ENCODE measurements at regions not wholly inside any gene's neighbourhood (a gene's known extent, or its start where the extent isn't known, plus 50 kb on each side); places are given as distances from the start of the nearest gene placed in this dataset.
A peak's percentile ranks its signal among the peaks of the same experiment; 100 is the strongest.

DNA sequence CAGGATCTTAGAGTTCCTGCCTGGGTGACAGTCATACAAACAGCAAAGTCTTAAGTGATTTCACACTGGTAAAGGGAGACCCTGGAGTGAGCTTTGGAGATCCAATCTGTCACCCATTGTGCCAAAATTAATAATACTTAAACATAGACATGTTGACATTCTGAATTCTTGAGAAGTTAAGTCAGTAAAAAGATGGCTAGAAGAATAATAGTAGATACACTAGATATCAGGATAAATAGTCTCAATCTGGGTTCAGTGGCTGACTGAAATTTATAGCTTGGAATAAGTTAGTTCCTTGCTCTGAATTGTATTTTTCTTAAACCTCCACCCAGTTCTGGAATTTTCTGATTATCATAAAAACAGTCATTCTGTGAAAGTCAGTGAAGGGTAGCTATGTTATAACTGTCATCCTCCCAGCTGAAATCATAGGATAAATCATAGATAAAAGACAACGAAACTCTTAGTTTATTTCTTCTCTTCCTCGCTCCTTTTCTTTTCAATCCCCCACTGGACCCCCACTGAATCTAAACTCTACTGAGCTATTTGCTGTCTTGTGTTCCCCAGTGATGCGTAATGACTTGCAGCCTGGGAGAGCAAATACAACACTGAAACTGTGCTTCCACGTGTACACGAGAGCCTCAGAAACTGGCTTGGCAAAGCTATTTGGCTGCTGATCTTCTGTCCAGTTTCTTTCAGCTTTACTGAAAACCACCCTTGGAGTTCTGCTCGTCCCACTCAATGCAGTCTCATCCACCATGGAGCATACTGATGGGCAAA lies 175.4 kb upstream of the TP63 start:
- H3K4me3 ChIP-seq (replicated peaks in 1 of 4; ENCODE audit: control extremely low read depth in 1 of 4, insufficient read depth in 1 of 4, low read depth in 3 of 4, low read length in 4 of 4), result no peak overlapping the region
- no peaks in the 10 kb centered on the region for H3K9me3 ChIP-seq (ENCODE audit: control insufficient read depth, insufficient read depth, low read depth, low read length)
- no peaks in the 10 kb centered on the region for H3K4me1 ChIP-seq (ENCODE audit: control insufficient read depth, extremely low read depth, insufficient read depth, low read length)
- H2AFZ ChIP-seq (ENCODE audit: low read length), result no peak overlapping the region
- no peak for TF ChIP-seq EZH2 (IDR thresholded peaks at IDR 0.05; ENCODE audit: low read length, missing control alignments)
- DNase-seq (ENCODE audit: low read depth in 2 of 2), result no peak
- no peaks in the 10 kb centered on the region for H3K36me3 ChIP-seq (ENCODE audit: control insufficient read depth, insufficient read depth, low read length)
- no peak overlapping the region for H3K27ac ChIP-seq (ENCODE audit: insufficient read depth, low read length)
- H4K20me1 ChIP-seq (ENCODE audit: control insufficient read depth, extremely low read depth, insufficient read depth, low read length), result no peaks in the 10 kb centered on the region
- no peaks in the 10 kb centered on the region for H3K27me3 ChIP-seq (ENCODE audit: control insufficient read depth, insufficient read depth, low read length)
- no peaks in the 10 kb centered on the region for H3K79me2 ChIP-seq (ENCODE audit: control insufficient read depth, insufficient read depth, low read length)
- no peak overlapping the region for H3K4me2 ChIP-seq (ENCODE audit: extremely low read depth, insufficient read depth, low read length)
- no peak overlapping the region for H3K9ac ChIP-seq (ENCODE audit: insufficient read depth, low read length)

GRCh38 chr3:189457201-189457607 lies 174.0 kb upstream of the TP63 start:
- no peaks in the 10 kb centered on the region for H3K27me3 ChIP-seq (ENCODE audit: control insufficient read depth, insufficient read depth, low read length)
- no peaks in the 10 kb centered on the region for H3K79me2 ChIP-seq (ENCODE audit: control insufficient read depth, insufficient read depth, low read length)
- no peak for TF ChIP-seq CTCF (conservative IDR thresholded peaks at IDR 0.05 in 1 of 2, IDR thresholded peaks at IDR 0.05 in 1 of 2; ENCODE audit: low read depth in 1 of 2, low read length in 2 of 2)
- TF ChIP-seq EZH2 (IDR thresholded peaks at IDR 0.05; ENCODE audit: low read length, missing control alignments), result no peak
- no peaks in the 10 kb centered on the region for H3K4me1 ChIP-seq (ENCODE audit: control insufficient read depth, extremely low read depth, insufficient read depth, low read length)
- DNase-seq (ENCODE audit: low read depth in 2 of 2), result peak in 1 of 2 donors; percentile 71
- no peak overlapping the region for H2AFZ ChIP-seq (ENCODE audit: low read length)
- no peak overlapping the region for H3K9ac ChIP-seq (ENCODE audit: insufficient read depth, low read length)
- H3K27ac ChIP-seq (ENCODE audit: insufficient read depth, low read length), result no peak overlapping the region
- no peak overlapping the region for H3K4me2 ChIP-seq (ENCODE audit: extremely low read depth, insufficient read depth, low read length)
- no peak overlapping the region for H3K4me3 ChIP-seq (replicated peaks in 1 of 4; ENCODE audit: control extremely low read depth in 1 of 4, insufficient read depth in 1 of 4, low read depth in 3 of 4, low read length in 4 of 4)
- H3K36me3 ChIP-seq (ENCODE audit: control insufficient read depth, insufficient read depth, low read length), result no peaks in the 10 kb centered on the region
- no peaks in the 10 kb centered on the region for H4K20me1 ChIP-seq (ENCODE audit: control insufficient read depth, extremely low read depth, insufficient read depth, low read length)
- no peaks in the 10 kb centered on the region for H3K9me3 ChIP-seq (ENCODE audit: control insufficient read depth, insufficient read depth, low read depth, low read length)

DNA sequence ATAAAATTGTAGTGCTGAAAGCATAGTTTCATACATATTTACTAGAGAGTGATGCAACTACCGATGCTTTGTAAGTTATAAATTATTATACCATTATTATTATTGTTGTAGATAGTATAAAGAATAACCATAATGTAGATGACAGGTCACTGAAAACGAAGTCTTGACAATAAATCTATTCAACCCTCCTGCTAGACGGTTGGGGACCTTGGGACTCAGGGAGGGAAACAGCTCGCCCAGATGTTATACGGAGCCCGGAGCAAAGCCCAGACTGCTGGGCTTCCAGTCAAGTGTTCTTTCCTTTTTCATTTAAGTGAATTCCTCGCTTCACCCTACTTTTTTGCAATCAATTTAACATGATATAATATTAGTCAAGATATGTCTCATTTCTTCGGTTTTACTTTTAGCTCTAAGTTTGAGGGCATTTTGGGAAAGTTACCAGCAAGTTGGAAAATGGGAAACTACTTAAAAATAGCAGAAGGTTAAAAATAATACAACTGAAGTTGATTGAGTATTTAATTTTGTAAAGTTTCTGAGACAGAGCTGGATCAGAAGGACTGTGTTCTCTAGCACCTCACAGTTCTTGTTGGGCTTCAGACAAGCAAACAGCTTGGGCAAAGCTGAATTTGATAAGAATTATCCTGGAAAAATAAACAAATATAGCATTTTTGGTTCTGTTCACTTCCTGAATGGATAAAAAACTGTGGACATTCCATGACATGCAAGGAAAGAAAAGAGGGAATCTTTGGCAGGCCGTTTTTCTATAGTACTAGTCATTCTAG lies 173.4 kb upstream of the TP63 start:
- H4K20me1 ChIP-seq (ENCODE audit: control insufficient read depth, extremely low read depth, insufficient read depth, low read length), result no peaks in the 10 kb centered on the region
- no peaks in the 10 kb centered on the region for H3K79me2 ChIP-seq (ENCODE audit: control insufficient read depth, insufficient read depth, low read length)
- H3K9me3 ChIP-seq (ENCODE audit: control insufficient read depth, insufficient read depth, low read depth, low read length), result no peaks in the 10 kb centered on the region
- H3K27ac ChIP-seq (ENCODE audit: insufficient read depth, low read length), result no peak overlapping the region
- no peaks in the 10 kb centered on the region for H3K27me3 ChIP-seq (ENCODE audit: control insufficient read depth, insufficient read depth, low read length)
- no peaks in the 10 kb centered on the region for H3K4me1 ChIP-seq (ENCODE audit: control insufficient read depth, extremely low read depth, insufficient read depth, low read length)
- H2AFZ ChIP-seq (ENCODE audit: low read length), result no peak overlapping the region
- no peak overlapping the region for H3K4me3 ChIP-seq (replicated peaks in 1 of 4; ENCODE audit: control extremely low read depth in 1 of 4, insufficient read depth in 1 of 4, low read depth in 3 of 4, low read length in 4 of 4)
- H3K36me3 ChIP-seq (ENCODE audit: control insufficient read depth, insufficient read depth, low read length), result no peaks in the 10 kb centered on the region
- TF ChIP-seq CTCF (conservative IDR thresholded peaks at IDR 0.05 in 1 of 2, IDR thresholded peaks at IDR 0.05 in 1 of 2; ENCODE audit: low read depth in 1 of 2, low read length in 2 of 2) (no peak), EZH2 (IDR thresholded peaks at IDR 0.05; ENCODE audit: low read length, missing control alignments) (no peak)
- no peak overlapping the region for H3K4me2 ChIP-seq (ENCODE audit: extremely low read depth, insufficient read depth, low read length)
- no peak overlapping the region for H3K9ac ChIP-seq (ENCODE audit: insufficient read depth, low read length)
- DNase-seq (ENCODE audit: low read depth in 2 of 2), result no peak
